Progenitor cell of endocrine pancreas (in vitro differentiated cells): ENCODE measurements at regions not wholly inside any gene's neighbourhood (a gene's known extent, or its start where the extent isn't known, plus 50 kb on each side); places are given as distances from the start of the nearest gene placed in this dataset.

Experiments
- DNase-seq: peaks from one replicate; pipeline ENCODE4 v3.0.0; 2021; ENCODE audit warnings: low spot score; ENCODE audit not compliant: unreplicated experiment
- H3K27ac Mint-ChIP-seq: 2 replicates; pipeline ENCODE4 v1.8.0; 2021; ENCODE audit warnings: mild to moderate bottlenecking, moderate library complexity, mixed read lengths
- H3K27me3 Mint-ChIP-seq: 2 replicates; pipeline ENCODE4 v1.8.0; 2021; ENCODE audit warnings: mixed read lengths
- H3K36me3 Mint-ChIP-seq: 2 replicates; pipeline ENCODE4 v1.8.0; 2022; ENCODE audit warnings: mixed read lengths; ENCODE audit not compliant: insufficient read depth
- H3K4me1 Mint-ChIP-seq: 2 replicates; pipeline ENCODE4 v1.8.0; 2021; ENCODE audit warnings: low read depth, mixed read lengths
- H3K4me3 Mint-ChIP-seq: 2 replicates; pipeline ENCODE4 v1.8.0; 2021; ENCODE audit warnings: low read depth, mild to moderate bottlenecking, moderate library complexity, mixed read lengths
- H3K9me3 Mint-ChIP-seq: 2 replicates; pipeline ENCODE4 v1.8.0; 2021; ENCODE audit warnings: low read depth, mixed read lengths
- TF ChIP-seq, protein P1 (sequence below): fragments of 200-600 bp; sonication (generic); IDR thresholded peaks from one replicate; pipeline ENCODE4 v1.5.0; 2021; ENCODE audit warnings: antibody characterized with exemption, mild to moderate bottlenecking; ENCODE audit not compliant: unreplicated experiment

DNA sequence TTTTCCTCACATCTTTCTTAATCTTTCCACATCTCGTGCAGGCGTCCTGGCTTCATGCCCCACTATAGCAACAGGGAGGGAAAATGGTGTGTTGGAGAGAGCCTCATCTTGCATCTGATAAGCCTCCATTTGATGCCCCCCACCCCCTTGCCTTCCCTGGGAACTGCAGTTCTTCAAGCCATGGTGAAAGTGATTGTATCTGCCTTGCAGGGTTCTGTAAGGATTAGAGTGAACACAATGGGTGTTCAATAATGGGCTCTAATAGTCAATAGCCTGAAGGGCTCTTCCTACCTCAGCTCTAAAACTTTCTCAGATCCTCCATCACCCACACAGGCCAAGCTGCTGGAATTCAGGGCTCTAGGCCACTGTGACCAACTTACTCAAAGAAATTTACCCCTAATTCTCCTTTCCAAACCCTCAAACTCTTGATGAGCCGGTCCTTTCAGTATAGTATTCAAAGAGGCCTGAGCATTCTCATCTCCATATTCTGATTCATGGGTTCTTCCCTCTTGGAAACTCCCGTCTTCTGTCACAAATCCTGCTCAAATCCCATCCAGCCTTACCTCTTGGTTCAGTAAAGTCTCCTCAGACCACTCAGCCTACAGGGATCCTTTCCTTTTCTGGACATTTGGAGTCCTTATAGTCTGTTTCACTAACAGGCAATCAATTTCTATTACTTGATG lies 128.3 kb upstream of the TRIM2 start:
- no peaks in the 10 kb centered on the region for H3K4me1 Mint-ChIP-seq
- no peak overlapping the region for H3K4me3 Mint-ChIP-seq
- TF ChIP-seq, protein P1, sequence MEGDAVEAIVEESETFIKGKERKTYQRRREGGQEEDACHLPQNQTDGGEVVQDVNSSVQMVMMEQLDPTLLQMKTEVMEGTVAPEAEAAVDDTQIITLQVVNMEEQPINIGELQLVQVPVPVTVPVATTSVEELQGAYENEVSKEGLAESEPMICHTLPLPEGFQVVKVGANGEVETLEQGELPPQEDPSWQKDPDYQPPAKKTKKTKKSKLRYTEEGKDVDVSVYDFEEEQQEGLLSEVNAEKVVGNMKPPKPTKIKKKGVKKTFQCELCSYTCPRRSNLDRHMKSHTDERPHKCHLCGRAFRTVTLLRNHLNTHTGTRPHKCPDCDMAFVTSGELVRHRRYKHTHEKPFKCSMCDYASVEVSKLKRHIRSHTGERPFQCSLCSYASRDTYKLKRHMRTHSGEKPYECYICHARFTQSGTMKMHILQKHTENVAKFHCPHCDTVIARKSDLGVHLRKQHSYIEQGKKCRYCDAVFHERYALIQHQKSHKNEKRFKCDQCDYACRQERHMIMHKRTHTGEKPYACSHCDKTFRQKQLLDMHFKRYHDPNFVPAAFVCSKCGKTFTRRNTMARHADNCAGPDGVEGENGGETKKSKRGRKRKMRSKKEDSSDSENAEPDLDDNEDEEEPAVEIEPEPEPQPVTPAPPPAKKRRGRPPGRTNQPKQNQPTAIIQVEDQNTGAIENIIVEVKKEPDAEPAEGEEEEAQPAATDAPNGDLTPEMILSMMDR: no peak
- H3K27me3 Mint-ChIP-seq: peaks cover 10% of the 10 kb centered on the region
- no peaks in the 10 kb centered on the region for H3K36me3 Mint-ChIP-seq
- DNase-seq: no peak
- no peak overlapping the region for H3K27ac Mint-ChIP-seq
- peaks cover 3% of the 10 kb centered on the region for H3K9me3 Mint-ChIP-seq

DNA sequence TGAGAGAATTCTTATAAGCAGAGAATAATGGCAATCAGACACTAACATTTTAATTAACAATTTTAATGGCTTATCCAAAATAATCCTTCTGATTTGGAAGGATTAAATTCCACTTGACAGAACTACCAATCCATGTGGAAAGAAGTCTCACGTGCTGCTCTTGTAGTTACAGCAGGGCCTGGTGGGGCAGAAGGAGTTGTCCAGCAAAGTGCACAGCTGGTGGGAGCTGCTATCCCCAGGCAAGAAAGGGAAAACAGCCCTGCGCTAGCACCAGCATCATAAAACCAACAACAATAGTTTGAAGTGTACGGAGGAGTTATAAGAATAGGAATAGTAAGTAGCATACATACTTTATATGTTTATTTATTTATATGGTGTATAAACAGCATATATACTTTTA lies 127.4 kb upstream of the TRIM2 start:
- Mint-ChIP-seq H3K36me3 (no peaks in the 10 kb centered on the region), H3K4me1 (no peaks in the 10 kb centered on the region), H3K27me3 (peaks cover 10% of the 10 kb centered on the region), H3K27ac (no peak overlapping the region), H3K4me3 (no peak overlapping the region), H3K9me3 (no peaks in the 10 kb centered on the region)
- TF ChIP-seq, protein P1: no peak
- DNase-seq: no peak

DNA sequence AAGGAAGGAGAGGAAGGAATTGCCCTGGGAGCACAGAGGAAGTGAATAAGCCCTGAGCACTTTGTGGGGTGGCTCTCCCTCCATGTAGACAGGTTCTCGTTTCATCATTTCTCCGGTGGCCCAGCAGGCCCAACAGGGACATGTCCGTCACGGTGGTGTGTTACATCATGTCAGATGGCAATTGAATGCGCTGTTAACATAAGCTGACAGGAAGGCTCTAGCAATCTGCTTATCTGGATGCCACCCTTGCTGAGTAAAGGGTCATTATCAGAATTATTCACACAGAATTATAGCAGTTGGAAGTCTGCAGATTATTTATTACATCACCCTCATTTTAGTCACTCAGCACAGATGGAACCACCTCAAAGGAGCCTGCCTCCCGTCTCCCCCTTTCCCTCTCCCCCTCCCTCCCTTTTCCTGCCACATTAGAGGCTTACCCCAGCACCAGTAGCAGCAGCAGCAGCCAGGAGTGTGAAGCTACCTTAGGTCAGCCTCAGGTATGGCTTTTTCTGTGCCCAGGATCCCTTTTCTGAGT lies 124.3 kb upstream of the TRIM2 start:
- TF ChIP-seq, protein P1: no peak
- Mint-ChIP-seq H3K36me3 (no peaks in the 10 kb centered on the region), H3K4me3 (no peak overlapping the region), H3K9me3 (no peaks in the 10 kb centered on the region), H3K4me1 (peaks cover 10% of the 10 kb centered on the region), H3K27me3 (peaks cover 6% of the 10 kb centered on the region), H3K27ac (no peak overlapping the region)
- DNase-seq: no peak

DNA sequence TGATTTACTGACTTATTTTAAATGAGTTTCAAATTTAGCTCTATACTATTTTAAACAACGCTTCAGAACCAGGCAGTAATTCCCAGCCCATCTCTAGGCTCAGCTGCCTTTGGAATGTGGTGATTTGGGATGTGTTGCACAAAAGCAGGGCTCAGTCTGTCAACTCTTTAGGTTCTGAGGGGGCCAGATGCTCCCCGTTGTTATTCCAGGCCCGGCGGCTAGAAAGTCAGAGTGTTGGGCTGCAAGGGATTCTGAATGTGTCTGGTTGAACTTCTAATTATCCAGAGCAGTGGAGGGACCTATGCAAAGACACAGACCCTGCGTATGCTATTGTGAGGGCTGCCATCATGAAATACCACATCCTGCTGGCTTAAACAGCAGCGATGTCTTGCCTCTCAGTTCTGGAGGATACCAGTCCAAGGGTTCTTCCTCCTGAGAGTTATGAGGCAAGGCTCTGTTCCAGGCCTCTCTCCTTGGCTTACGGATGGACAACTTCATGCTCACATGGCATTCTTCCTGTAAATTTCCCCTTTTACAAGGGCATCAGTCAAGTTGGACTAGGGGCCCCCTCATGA lies 123.2 kb upstream of the TRIM2 start:
- no peak overlapping the region for H3K4me3 Mint-ChIP-seq
- H3K27ac Mint-ChIP-seq: no peak overlapping the region
- no peaks in the 10 kb centered on the region for H3K9me3 Mint-ChIP-seq
- peaks cover 8% of the 10 kb centered on the region for H3K27me3 Mint-ChIP-seq
- DNase-seq: no peak
- H3K4me1 Mint-ChIP-seq: peaks cover 12% of the 10 kb centered on the region
- TF ChIP-seq, protein P1: no peak
- H3K36me3 Mint-ChIP-seq: no peaks in the 10 kb centered on the region

DNA sequence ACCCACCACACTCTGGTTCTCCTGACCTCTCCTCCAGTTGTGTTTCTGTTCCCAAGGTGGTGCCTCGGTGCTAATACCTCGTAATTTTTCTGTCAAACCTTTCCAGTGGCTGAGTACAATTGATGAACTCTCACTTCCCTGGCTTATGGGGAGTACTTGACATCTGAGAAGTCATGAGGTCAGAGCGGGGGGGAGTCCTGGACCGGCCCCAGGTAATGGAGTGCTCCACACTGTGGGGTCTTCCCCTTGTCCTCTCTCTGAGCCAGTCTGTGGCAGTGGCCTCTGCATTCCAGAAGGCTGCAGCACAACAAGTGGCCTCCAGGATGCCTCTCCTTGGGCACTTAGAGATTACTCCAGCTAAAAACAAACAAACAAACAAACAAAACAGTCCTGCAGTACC lies 122.5 kb upstream of the TRIM2 start:
- DNase-seq: no peak
- H3K27me3 Mint-ChIP-seq: peaks cover 10% of the 10 kb centered on the region
- no peak overlapping the region for H3K4me3 Mint-ChIP-seq
- H3K4me1 Mint-ChIP-seq: peaks cover 12% of the 10 kb centered on the region
- no peak overlapping the region for H3K27ac Mint-ChIP-seq
- H3K9me3 Mint-ChIP-seq: no peaks in the 10 kb centered on the region
- no peaks in the 10 kb centered on the region for H3K36me3 Mint-ChIP-seq
- TF ChIP-seq, protein P1: no peak
